GM23338 (cell line): ENCODE measurements at regions not wholly inside any gene's neighbourhood (a gene's known extent, or its start where the extent isn't known, plus 50 kb on each side); places are given as distances from the start of the nearest gene placed in this dataset.

Source experiments
- ATAC-seq: fragments of 200-7000 bp; cut with Tn5 transposase; 3 replicates; pipeline ENCODE4 v1.9.1; 2020
- DNase-seq: peaks from one replicate; pipeline ENCODE4 v3.0.0-alpha.2; 2015; ENCODE audit warnings: low spot score
- H2AFZ ChIP-seq: fragments of 200-600 bp; sonication (generic); 2 replicates; pipeline ENCODE4 v1.8.0; 2016; ENCODE audit warnings: antibody characterized with exemption, mild to moderate bottlenecking, moderate library complexity
- H3F3A ChIP-seq: fragments of 200-600 bp; sonication (generic); replicated peaks from 2 replicates; pipeline ENCODE4 v1.8.0; 2017; ENCODE audit warnings: antibody characterized with exemption, mixed run types, low read depth
- H3K27ac ChIP-seq: fragments of 200-600 bp; sonication (generic); 2 replicates; pipeline ENCODE4 v1.6.1; 2016; ENCODE audit warnings: low read depth
- H3K27me3 ChIP-seq: fragments of 200-600 bp; sonication (generic); 2 replicates; pipeline ENCODE4 v1.8.0; 2016; ENCODE audit warnings: mild to moderate bottlenecking, mixed run types, moderate library complexity; ENCODE audit not compliant: insufficient read depth
- H3K36me3 ChIP-seq: fragments of 200-600 bp; sonication (generic); 2 replicates; pipeline ENCODE4 v1.8.0; 2016; ENCODE audit warnings: mild to moderate bottlenecking; ENCODE audit not compliant: insufficient read depth
- H3K4me1 ChIP-seq: fragments of 200-600 bp; sonication (generic); 2 replicates; pipeline ENCODE4 v1.8.0; 2016; ENCODE audit warnings: mild to moderate bottlenecking, moderate library complexity; ENCODE audit not compliant: insufficient read depth
- H3K4me2 ChIP-seq: fragments of 200-600 bp; sonication (generic); 2 replicates; pipeline ENCODE4 v1.7.1; 2017; ENCODE audit warnings: mixed run types
- H3K4me3 ChIP-seq: fragments of 200-600 bp; sonication (generic); 2 replicates; pipeline ENCODE4 v1.6.1; 2016; ENCODE audit warnings: mixed run types
- H3K79me2 ChIP-seq: fragments of 200-600 bp; sonication (generic); replicated peaks from 2 replicates; pipeline ENCODE4 v1.8.0; 2017; ENCODE audit warnings: mild to moderate bottlenecking; ENCODE audit not compliant: insufficient read depth
- H3K9me2 ChIP-seq: fragments of 200-600 bp; sonication (generic); 2 replicates; pipeline ENCODE4 v1.8.0; 2017; ENCODE audit not compliant: insufficient read depth
- H4K20me1 ChIP-seq: fragments of 200-600 bp; sonication (generic); replicated peaks from 2 replicates; pipeline ENCODE4 v1.8.0; 2017; ENCODE audit warnings: mild to moderate bottlenecking; ENCODE audit not compliant: insufficient read depth
- H3K27ac Mint-ChIP-seq: 2 replicates; pipeline ENCODE4 v1.8.0; 2020; ENCODE audit warnings: inconsistent platforms, mild to moderate bottlenecking, moderate library complexity, mixed read lengths
- H3K27me3 Mint-ChIP-seq: 3 replicates; pipeline ENCODE4 v1.8.0; 2022; ENCODE audit warnings: low read depth, mild to moderate bottlenecking, moderate library complexity, mixed read lengths, inconsistent platforms; ENCODE audit not compliant: insufficient read depth, poor library complexity
- H3K36me3 Mint-ChIP-seq: 3 replicates; pipeline ENCODE4 v1.8.0; 2021; ENCODE audit warnings: low read depth, mild to moderate bottlenecking, inconsistent platforms, moderate library complexity, mixed read lengths
- H3K4me1 Mint-ChIP-seq: 3 replicates; pipeline ENCODE4 v1.8.0; 2020; ENCODE audit warnings: mild to moderate bottlenecking, inconsistent platforms, mixed read lengths
- H3K4me3 Mint-ChIP-seq: 3 replicates; pipeline ENCODE4 v1.8.0; 2021; ENCODE audit warnings: moderate library complexity, mild to moderate bottlenecking, inconsistent platforms, mixed read lengths
- H3K9me3 Mint-ChIP-seq: 3 replicates; pipeline ENCODE4 v1.8.0; 2020; ENCODE audit warnings: moderate library complexity, mild to moderate bottlenecking, inconsistent platforms, mixed read lengths
- CREB1 ChIP-seq: fragments of 250-450 bp; sonication (Bioruptor Pico); IDR thresholded peaks from 2 replicates; pipeline ENCODE4 v1.5.0; 2020; ENCODE audit warnings: low read depth, mild to moderate bottlenecking, moderate library complexity
- EZH2 ChIP-seq: fragments of 200-600 bp; sonication (generic); IDR thresholded peaks from one replicate; pipeline ENCODE4 v1.8.0; 2017; ENCODE audit warnings: antibody characterized with exemption, mild to moderate bottlenecking, low read depth; ENCODE audit not compliant: unreplicated experiment
- EZH2phosphoT487 ChIP-seq: fragments of 200-600 bp; sonication (generic); IDR thresholded peaks from one replicate; pipeline ENCODE4 v1.8.1; 2018; ENCODE audit warnings: antibody characterized with exemption; ENCODE audit not compliant: unreplicated experiment
- JUNB ChIP-seq: IDR thresholded peaks from one replicate; pipeline ENCODE4 v1.6.1; 2016; ENCODE audit warnings: antibody characterized with exemption; ENCODE audit not compliant: unreplicated experiment
- NANOG ChIP-seq: IDR thresholded peaks from 2 replicates; pipeline ENCODE4 v1.6.1; 2016; ENCODE audit warnings: antibody characterized with exemption, borderline replicate concordance
- POLR2AphosphoS5 ChIP-seq: IDR thresholded peaks from 2 replicates; pipeline ENCODE4 v1.6.1; 2016; ENCODE audit warnings: antibody characterized with exemption, low read depth
- STAT1 ChIP-seq: IDR thresholded peaks from one replicate; pipeline ENCODE4 v1.6.1; 2016; ENCODE audit warnings: antibody characterized with exemption; ENCODE audit not compliant: unreplicated experiment
- ZNF114 ChIP-seq: fragments of 250-450 bp; sonication (Bioruptor Pico); IDR thresholded peaks from 2 replicates; pipeline ENCODE4 v1.5.0; 2020; ENCODE audit warnings: mild to moderate bottlenecking, moderate library complexity
- ZNF331 ChIP-seq: fragments of 250-450 bp; sonication (Bioruptor Pico); IDR thresholded peaks from 2 replicates; pipeline ENCODE4 v1.5.0; 2020; ENCODE audit warnings: low read depth, mild to moderate bottlenecking, moderate library complexity
- TF ChIP-seq, protein P1 (sequence below): IDR thresholded peaks from one replicate; pipeline ENCODE4 v1.6.1; 2018; ENCODE audit warnings: antibody characterized with exemption; ENCODE audit not compliant: unreplicated experiment
- TF ChIP-seq, protein P2 (sequence below), 2 experiments: fragments of 200-600 bp in 1 of 2; sonication (generic) in 1 of 2; conservative IDR thresholded peaks; 2 replicates each; pipeline versions ENCODE4 v1.5.1 to v1.6.1; 2016 to 2017; ENCODE audit warnings: antibody characterized with exemption in 2 of 2, low read depth in 2 of 2, mild to moderate bottlenecking in 2 of 2, moderate library complexity in 1 of 2
- TF ChIP-seq, protein P3 (sequence below): IDR thresholded peaks from 2 replicates; pipeline ENCODE4 v1.6.1; 2016; ENCODE audit warnings: antibody characterized with exemption
- TF ChIP-seq, protein P4 (sequence below): fragments of 250-450 bp; sonication (Bioruptor Pico); IDR thresholded peaks from 2 replicates; pipeline ENCODE4 v1.5.0; 2020; ENCODE audit warnings: mild to moderate bottlenecking, moderate library complexity

DNA sequence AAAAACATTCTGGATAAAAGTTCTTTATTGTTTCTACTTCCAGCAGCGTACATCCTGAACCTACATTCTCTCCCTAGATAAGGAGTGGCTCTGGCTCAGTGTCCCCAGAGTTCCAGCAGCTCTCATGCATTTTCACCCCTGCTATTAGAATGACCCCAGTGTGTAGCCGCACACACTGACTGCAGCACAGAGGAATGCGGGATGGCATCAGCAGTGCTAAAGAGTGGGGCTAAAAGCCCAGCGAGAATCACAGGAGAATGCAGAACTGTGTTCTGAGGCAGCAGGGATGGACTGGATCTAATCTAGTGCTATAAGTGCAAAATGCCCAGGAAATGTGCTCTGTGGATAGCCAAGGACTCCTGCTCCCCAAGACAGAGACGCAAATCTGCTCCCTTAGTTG lies 66.4 kb upstream of the TJP1 start:
- Mint-ChIP-seq H3K4me1 (peaks cover 28% of the 10 kb centered on the region), H3K9me3 (peaks cover 4% of the 10 kb centered on the region; the same call in 1 of the 3 replicates), H3K36me3 (peaks cover 5% of the 10 kb centered on the region; the same call in 1 of the 3 replicates), H3K4me3 (peak overlapping the region; percentile 33; the same call in 2 of the 3 replicates), H3K27ac (peak overlapping the region; percentile 42; the same call in 1 of the 2 replicates), H3K27me3 (peaks cover 8% of the 10 kb centered on the region)
- Histone ChIP-seq H3K27ac (peak overlapping the region; percentile 15; the same call in 1 of the 2 replicates), H3K36me3 (no peaks in the 10 kb centered on the region), H2AFZ (no peak overlapping the region), H3K4me2 (peak overlapping the region; percentile 59), H3K27me3 (no peaks in the 10 kb centered on the region), H3K4me1 (peaks cover 27% of the 10 kb centered on the region), H3K9me2 (peaks cover 12% of the 10 kb centered on the region; the same call in 1 of the 2 replicates), H3K4me3 (no peak overlapping the region), H3F3A (no peaks in the 10 kb centered on the region), H3K79me2 (no peaks in the 10 kb centered on the region), H4K20me1 (no peaks in the 10 kb centered on the region)
- ATAC-seq (peak; percentile 90), DNase-seq (peak; percentile 62)
- TF ChIP-seq STAT1 = no peak
- no peak for TF ChIP-seq CREB1 (CRISPR knock-in tag)
- TF ChIP-seq, protein P1, sequence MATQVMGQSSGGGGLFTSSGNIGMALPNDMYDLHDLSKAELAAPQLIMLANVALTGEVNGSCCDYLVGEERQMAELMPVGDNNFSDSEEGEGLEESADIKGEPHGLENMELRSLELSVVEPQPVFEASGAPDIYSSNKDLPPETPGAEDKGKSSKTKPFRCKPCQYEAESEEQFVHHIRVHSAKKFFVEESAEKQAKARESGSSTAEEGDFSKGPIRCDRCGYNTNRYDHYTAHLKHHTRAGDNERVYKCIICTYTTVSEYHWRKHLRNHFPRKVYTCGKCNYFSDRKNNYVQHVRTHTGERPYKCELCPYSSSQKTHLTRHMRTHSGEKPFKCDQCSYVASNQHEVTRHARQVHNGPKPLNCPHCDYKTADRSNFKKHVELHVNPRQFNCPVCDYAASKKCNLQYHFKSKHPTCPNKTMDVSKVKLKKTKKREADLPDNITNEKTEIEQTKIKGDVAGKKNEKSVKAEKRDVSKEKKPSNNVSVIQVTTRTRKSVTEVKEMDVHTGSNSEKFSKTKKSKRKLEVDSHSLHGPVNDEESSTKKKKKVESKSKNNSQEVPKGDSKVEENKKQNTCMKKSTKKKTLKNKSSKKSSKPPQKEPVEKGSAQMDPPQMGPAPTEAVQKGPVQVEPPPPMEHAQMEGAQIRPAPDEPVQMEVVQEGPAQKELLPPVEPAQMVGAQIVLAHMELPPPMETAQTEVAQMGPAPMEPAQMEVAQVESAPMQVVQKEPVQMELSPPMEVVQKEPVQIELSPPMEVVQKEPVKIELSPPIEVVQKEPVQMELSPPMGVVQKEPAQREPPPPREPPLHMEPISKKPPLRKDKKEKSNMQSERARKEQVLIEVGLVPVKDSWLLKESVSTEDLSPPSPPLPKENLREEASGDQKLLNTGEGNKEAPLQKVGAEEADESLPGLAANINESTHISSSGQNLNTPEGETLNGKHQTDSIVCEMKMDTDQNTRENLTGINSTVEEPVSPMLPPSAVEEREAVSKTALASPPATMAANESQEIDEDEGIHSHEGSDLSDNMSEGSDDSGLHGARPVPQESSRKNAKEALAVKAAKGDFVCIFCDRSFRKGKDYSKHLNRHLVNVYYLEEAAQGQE = no peak
- no peak for TF ChIP-seq JUNB
- TF ChIP-seq EZH2phosphoT487 = no peak
- TF ChIP-seq NANOG = no peak
- TF ChIP-seq POLR2AphosphoS5 = no peak
- TF ChIP-seq ZNF331 (CRISPR knock-in tag) = no peak
- TF ChIP-seq, protein P2, sequence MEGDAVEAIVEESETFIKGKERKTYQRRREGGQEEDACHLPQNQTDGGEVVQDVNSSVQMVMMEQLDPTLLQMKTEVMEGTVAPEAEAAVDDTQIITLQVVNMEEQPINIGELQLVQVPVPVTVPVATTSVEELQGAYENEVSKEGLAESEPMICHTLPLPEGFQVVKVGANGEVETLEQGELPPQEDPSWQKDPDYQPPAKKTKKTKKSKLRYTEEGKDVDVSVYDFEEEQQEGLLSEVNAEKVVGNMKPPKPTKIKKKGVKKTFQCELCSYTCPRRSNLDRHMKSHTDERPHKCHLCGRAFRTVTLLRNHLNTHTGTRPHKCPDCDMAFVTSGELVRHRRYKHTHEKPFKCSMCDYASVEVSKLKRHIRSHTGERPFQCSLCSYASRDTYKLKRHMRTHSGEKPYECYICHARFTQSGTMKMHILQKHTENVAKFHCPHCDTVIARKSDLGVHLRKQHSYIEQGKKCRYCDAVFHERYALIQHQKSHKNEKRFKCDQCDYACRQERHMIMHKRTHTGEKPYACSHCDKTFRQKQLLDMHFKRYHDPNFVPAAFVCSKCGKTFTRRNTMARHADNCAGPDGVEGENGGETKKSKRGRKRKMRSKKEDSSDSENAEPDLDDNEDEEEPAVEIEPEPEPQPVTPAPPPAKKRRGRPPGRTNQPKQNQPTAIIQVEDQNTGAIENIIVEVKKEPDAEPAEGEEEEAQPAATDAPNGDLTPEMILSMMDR (conservative IDR thresholded peaks at IDR 0.05; ENCODE audit: low read depth in 2 of 2) = no peak
- no peak for TF ChIP-seq ZNF114
- TF ChIP-seq, protein P3, sequence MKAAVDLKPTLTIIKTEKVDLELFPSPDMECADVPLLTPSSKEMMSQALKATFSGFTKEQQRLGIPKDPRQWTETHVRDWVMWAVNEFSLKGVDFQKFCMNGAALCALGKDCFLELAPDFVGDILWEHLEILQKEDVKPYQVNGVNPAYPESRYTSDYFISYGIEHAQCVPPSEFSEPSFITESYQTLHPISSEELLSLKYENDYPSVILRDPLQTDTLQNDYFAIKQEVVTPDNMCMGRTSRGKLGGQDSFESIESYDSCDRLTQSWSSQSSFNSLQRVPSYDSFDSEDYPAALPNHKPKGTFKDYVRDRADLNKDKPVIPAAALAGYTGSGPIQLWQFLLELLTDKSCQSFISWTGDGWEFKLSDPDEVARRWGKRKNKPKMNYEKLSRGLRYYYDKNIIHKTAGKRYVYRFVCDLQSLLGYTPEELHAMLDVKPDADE = no peak
- TF ChIP-seq, protein P4, sequence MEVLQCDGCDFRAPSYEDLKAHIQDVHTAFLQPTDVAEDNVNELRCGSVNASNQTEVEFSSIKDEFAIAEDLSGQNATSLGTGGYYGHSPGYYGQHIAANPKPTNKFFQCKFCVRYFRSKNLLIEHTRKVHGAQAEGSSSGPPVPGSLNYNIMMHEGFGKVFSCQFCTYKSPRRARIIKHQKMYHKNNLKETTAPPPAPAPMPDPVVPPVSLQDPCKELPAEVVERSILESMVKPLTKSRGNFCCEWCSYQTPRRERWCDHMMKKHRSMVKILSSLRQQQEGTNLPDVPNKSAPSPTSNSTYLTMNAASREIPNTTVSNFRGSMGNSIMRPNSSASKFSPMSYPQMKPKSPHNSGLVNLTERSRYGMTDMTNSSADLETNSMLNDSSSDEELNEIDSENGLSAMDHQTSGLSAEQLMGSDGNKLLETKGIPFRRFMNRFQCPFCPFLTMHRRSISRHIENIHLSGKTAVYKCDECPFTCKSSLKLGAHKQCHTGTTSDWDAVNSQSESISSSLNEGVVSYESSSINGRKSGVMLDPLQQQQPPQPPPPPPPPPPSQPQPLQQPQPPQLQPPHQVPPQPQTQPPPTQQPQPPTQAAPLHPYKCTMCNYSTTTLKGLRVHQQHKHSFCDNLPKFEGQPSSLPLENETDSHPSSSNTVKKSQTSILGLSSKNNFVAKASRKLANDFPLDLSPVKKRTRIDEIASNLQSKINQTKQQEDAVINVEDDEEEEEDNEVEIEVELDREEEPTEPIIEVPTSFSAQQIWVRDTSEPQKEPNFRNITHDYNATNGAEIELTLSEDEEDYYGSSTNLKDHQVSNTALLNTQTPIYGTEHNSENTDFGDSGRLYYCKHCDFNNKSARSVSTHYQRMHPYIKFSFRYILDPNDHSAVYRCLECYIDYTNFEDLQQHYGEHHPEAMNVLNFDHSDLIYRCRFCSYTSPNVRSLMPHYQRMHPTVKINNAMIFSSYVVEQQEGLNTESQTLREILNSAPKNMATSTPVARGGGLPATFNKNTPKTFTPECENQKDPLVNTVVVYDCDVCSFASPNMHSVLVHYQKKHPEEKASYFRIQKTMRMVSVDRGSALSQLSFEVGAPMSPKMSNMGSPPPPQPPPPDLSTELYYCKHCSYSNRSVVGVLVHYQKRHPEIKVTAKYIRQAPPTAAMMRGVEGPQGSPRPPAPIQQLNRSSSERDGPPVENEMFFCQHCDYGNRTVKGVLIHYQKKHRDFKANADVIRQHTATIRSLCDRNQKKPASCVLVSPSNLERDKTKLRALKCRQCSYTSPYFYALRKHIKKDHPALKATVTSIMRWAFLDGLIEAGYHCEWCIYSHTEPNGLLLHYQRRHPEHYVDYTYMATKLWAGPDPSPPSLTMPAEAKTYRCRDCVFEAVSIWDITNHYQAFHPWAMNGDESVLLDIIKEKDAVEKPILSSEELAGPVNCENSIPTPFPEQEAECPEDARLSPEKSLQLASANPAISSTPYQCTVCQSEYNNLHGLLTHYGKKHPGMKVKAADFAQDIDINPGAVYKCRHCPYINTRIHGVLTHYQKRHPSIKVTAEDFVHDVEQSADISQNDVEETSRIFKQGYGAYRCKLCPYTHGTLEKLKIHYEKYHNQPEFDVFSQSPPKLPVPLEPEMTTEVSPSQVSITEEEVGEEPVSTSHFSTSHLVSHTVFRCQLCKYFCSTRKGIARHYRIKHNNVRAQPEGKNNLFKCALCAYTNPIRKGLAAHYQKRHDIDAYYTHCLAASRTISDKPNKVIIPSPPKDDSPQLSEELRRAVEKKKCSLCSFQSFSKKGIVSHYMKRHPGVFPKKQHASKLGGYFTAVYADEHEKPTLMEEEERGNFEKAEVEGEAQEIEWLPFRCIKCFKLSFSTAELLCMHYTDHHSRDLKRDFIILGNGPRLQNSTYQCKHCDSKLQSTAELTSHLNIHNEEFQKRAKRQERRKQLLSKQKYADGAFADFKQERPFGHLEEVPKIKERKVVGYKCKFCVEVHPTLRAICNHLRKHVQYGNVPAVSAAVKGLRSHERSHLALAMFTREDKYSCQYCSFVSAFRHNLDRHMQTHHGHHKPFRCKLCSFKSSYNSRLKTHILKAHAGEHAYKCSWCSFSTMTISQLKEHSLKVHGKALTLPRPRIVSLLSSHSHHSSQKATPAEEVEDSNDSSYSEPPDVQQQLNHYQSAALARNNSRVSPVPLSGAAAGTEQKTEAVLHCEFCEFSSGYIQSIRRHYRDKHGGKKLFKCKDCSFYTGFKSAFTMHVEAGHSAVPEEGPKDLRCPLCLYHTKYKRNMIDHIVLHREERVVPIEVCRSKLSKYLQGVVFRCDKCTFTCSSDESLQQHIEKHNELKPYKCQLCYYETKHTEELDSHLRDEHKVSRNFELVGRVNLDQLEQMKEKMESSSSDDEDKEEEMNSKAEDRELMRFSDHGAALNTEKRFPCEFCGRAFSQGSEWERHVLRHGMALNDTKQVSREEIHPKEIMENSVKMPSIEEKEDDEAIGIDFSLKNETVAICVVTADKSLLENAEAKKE (CRISPR knock-in tag) = no peak
- no peak for TF ChIP-seq EZH2
